Stimulated activated CD4-positive, alpha-beta T cell treated with anti-CD3 and anti-CD28 coated beads, TNF-alpha, amount 100 ng/mL, for 1 hour (primary cell): ENCODE measurements at regions not wholly inside any gene's neighbourhood (a gene's known extent, or its start where the extent isn't known, plus 50 kb on each side); places are given as distances from the start of the nearest gene placed in this dataset.
"Not testable (repeated sequence)": the region's sequence is repeated elsewhere in the genome, so short reads cannot be mapped to it uniquely, and the experiment has no call there.

Experiments used
- DNase-seq, 3 donors: peaks; one replicate each; pipeline ENCODE4 v3.0.0-alpha.2; 2020; ENCODE audit warnings: low read depth in 3 of 3, low spot score in 1 of 3

GRCh38 chr2:2464094-2464493, 133.0 kb upstream of the MYT1L start:
- DNase-seq = no peak

- no peak for DNase-seq
These were observed 125.6 kb upstream of the MYT1L start for GRCh38 chr2:2456721-2457120.

- no peak for DNase-seq
These were observed 124.1 kb upstream of the MYT1L start for GRCh38 chr2:2455151-2455550.

- DNase-seq = no peak
These were observed 121.9 kb upstream of the MYT1L start for GRCh38 chr2:2452961-2453360.

- not testable (repeated sequence) for DNase-seq
These were observed 120.2 kb upstream of the MYT1L start for GRCh38 chr2:2451275-2451674.

GRCh38 chr2:2448178-2448577, 117.1 kb upstream of the MYT1L start:
- no peak for DNase-seq

- no peak for DNase-seq
These were observed 91.5 kb upstream of the MYT1L start for GRCh38 chr2:2422621-2423020.

GRCh38 chr2:2413525-2413924, 82.5 kb upstream of the MYT1L start:
- DNase-seq = no peak

GRCh38 chr2:2410987-2411386, 79.9 kb upstream of the MYT1L start:
- DNase-seq = no peak

- no peak for DNase-seq
These were observed 78.4 kb upstream of the MYT1L start for GRCh38 chr2:2409481-2409880.

- no peak for DNase-seq
These were observed 74.7 kb upstream of the MYT1L start for GRCh38 chr2:2405780-2406179.

GRCh38 chr2:2400286-2401038, 69.4 kb upstream of the MYT1L start:
- DNase-seq = no peak

GRCh38 chr2:2399396-2399795, 68.3 kb upstream of the MYT1L start:
- no peak for DNase-seq

GRCh38 chr2:2392332-2392731, 61.3 kb upstream of the MYT1L start:
- no peak for DNase-seq

GRCh38 chr2:2389215-2389614, 58.1 kb upstream of the MYT1L start:
- DNase-seq = no peak
